MM.1S (cell line): ENCODE measurements at regions not wholly inside any gene's neighbourhood (a gene's known extent, or its start where the extent isn't known, plus 50 kb on each side); places are given as distances from the start of the nearest gene placed in this dataset.

Experiments used
- CTCF ChIP-seq: fragments of 300-600 bp; sonication (generic); IDR thresholded peaks from 2 replicates; pipeline ENCODE4 v1.5.1; 2016; ENCODE audit warnings: antibody characterized with exemption, low read length, mixed read lengths
- EZH2 ChIP-seq: fragments of 300-600 bp; sonication (generic); optimal IDR thresholded peaks from 2 replicates; pipeline ENCODE3; 2017; ENCODE audit warnings: low read depth, mild to moderate bottlenecking, antibody characterized with exemption, low read length, mixed read lengths
- EZH2phosphoT487 ChIP-seq: fragments of 300-600 bp; sonication (generic); IDR thresholded peaks from 2 replicates; pipeline ENCODE4 v1.6.1; 2018; ENCODE audit warnings: antibody characterized with exemption, low read length

GRCh38 chr3:34742151-34742550 lies 897.2 kb upstream of the ARPP21 start:
- TF ChIP-seq CTCF (no peak), EZH2phosphoT487 (no peak), EZH2 (no peak)
